Stimulated activated CD4-positive, alpha-beta T cell treated with anti-CD3 and anti-CD28 coated beads, Interleukin-12 subunit alpha, Interleukin-12 subunit beta, amount 100 ng/mL, for 24 hours (primary cell): ENCODE measurements at regions not wholly inside any gene's neighbourhood (a gene's known extent, or its start where the extent isn't known, plus 50 kb on each side); places are given as distances from the start of the nearest gene placed in this dataset.
"Not testable (repeated sequence)": the region's sequence is repeated elsewhere in the genome, so short reads cannot be mapped to it uniquely, and the experiment has no call there.

Experiments used
- DNase-seq, 2 experiments: peaks; one replicate each; pipeline ENCODE4 v3.0.0-alpha.2; 2020; ENCODE audit warnings: low read depth in 2 of 2

GRCh38 chr18:53920312-53921075 lies 304.0 kb downstream of the MBD2 start:
- no peak for DNase-seq

DNA sequence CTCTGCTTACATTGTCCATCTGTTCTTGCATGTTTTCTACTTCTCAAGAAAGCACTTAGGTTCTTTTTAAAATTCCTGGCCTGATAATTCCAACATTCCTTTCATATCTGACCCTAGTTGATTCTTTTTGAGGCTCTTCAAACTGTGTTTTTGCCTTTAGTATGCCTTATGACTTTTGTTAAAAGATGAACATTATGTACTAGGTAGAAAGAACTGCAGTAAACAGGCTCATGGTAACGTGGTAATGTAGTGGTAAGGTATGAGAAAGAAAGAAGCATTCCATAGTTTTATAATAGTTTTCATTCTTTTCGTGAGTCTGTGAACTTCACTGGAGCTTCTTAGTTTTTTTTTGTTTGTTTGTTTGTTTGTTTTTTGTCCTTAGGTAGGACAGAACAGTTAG lies 306.4 kb downstream of the MBD2 start:
- no peak for DNase-seq

DNA sequence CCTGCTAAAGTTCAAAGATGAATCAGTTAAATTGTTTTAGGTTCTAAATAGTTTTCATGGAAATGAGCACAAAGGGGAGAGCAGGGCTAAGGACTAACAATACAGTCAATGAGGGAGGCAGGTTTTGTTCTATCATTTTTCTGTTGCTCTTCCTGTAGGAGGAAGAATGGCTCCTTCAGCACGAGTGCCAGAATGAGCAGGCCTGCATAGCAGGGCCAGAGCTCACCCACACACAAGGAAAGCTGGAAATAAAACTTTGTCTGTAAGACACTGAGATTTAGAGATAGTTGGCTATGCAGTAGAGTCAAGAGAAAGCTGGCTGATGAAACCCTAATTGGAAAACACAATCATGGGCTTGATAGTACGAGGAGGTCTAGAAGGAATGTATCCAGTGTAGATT lies 313.3 kb downstream of the MBD2 start:
- no peak for DNase-seq

- peak in 1 of 2 experiments; percentile 3 for DNase-seq
Observed at GRCh38 chr18:53909668-53910067, 314.8 kb downstream of the MBD2 start.

DNA sequence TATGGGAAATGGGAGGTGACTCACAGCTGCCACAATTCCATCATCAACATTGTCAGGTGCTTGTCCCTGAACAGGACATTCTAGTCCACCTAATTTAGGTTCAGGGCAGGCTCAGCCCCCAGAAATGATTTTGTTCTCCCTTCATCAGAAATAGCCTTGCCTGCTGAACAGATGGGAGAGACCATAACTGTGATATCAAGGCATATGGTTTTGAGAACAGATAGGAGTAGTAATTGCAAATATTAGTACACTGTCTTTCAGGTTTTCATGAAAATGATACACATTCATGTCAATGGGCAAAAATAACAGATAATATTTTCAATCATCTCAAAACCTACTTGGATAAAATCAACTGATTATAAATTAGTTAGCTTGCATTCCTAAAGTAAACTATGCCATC lies 316.5 kb downstream of the MBD2 start:
- no peak for DNase-seq

- no peak for DNase-seq
Observed at GRCh38 chr18:53906681-53907080, 317.8 kb downstream of the MBD2 start.

- no peak for DNase-seq
Observed at GRCh38 chr18:53894675-53895442, 329.6 kb downstream of the MBD2 start.

DNA sequence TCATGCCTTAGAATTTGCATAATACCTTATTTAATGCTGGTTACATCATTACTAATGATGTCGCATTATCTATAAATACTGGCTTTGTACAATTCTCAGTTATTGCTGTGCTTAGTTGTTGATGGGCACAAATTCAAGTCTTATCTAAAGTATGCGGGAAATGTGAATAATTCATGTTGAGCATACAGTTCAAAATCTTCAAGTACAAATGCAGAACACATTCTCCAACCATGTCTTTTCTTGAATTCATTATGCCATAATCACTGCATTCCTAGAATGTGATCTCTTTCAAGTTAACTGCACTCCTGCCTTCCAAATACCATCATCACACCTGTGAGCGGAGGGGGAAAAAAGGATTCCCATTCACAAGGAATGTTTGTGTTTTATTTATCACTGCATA lies 337.0 kb downstream of the MBD2 start:
- DNase-seq: no peak

DNA sequence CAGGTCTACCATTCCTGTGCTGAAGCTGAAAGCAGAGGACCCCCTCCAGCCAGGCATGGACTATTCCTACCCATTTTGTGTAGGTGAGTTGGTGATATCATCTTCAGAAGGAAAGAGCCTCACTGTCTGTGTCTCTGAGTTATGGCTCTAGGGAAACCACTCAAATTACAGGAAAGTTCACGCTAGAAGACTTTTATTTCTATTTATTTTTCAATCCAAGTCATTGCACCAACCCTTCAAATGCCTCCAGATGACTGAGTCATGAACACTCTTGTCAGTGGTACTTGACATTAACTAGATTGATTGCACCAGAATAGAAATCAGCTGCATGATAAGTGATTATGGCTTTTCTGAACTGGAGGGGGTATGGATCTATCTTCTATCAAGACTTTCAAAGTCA lies 338.4 kb downstream of the MBD2 start:
- no peak for DNase-seq

GRCh38 chr18:53883771-53884170 lies 340.7 kb downstream of the MBD2 start:
- no peak for DNase-seq

- DNase-seq: no peak
Observed at GRCh38 chr18:53874103-53874502, 350.4 kb downstream of the MBD2 start.

DNA sequence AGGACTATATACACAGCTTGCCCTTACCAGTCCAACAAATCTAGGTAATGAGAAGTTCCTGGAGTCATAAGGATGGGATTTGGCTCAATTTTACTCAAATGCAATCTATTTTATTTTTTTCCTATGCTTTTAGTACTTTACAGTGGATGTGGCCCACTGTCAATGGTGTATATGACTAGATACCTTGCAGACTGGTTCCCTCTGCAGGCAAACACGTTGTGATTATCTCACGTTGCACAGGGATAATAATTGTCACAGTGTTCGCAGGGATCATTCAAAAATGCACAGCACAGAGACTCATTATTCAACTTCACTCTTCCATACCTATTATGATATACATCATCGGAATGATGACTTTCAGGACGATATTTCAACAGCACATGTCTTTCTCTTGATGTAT lies 359.7 kb downstream of the MBD2 start:
- no peak for DNase-seq

- DNase-seq: no peak
Observed at GRCh38 chr18:53862921-53863320, 361.5 kb downstream of the MBD2 start.

DNA sequence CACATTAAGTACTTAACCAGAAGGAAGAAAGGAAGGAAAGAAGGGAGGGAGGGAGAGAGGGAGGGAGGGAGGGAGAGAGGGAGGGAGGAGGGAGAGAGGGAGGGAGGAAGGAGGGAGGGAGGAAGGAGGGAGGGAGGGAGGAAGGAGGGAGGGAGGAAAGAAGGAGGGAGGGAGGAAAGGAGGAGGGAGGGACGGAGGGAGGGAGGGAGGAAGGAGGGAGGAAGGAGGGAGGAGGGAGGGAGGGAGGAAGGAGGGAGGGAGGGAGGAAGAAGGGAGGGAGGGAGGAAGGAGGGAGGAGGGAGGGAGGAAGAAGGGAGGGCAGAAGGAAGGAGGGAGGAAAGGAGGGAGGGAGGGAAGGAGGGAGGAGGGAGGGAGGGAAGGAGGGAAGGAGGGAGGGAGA lies 363.3 kb downstream of the MBD2 start:
- no peak for DNase-seq

DNA sequence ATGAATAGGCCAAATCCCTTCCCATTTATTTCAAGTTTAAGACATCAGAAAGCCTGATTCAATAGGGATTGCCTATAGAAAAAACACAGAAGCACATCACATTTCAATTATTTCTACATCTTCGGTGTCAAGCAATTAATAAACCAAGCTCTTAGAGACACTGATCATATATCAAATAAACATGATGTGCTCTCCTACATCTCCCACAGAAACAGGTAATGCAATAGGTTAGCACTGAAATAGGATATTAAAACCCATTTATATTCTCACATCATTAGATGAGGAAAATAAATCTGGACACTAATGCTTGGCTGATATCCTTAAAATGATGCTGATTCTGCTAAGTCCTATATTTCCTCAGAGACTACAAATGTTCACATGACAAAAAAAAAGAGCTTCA lies 364.7 kb downstream of the MBD2 start:
- no peak for DNase-seq

DNA sequence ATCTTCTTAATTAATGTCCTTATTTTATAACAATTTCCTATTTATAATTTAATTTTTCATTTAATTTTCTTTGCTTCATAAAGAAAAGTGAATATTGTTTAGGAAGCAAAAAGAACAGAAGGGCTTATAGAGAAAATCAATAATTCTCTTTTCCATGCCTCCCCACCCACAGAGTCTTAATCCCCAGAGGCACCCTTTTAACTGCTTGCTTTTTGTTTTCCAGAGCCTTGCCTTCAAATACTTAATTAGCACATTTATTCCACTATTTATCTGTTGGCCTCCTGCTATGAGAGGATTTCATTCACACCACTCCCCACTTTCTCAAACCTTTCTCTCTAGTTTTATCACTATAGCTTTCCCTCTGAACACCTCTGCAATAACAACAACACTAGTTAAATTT lies 373.6 kb downstream of the MBD2 start:
- DNase-seq: no peak

GRCh38 chr18:53843763-53844162 lies 380.7 kb downstream of the MBD2 start:
- DNase-seq: no peak

DNA sequence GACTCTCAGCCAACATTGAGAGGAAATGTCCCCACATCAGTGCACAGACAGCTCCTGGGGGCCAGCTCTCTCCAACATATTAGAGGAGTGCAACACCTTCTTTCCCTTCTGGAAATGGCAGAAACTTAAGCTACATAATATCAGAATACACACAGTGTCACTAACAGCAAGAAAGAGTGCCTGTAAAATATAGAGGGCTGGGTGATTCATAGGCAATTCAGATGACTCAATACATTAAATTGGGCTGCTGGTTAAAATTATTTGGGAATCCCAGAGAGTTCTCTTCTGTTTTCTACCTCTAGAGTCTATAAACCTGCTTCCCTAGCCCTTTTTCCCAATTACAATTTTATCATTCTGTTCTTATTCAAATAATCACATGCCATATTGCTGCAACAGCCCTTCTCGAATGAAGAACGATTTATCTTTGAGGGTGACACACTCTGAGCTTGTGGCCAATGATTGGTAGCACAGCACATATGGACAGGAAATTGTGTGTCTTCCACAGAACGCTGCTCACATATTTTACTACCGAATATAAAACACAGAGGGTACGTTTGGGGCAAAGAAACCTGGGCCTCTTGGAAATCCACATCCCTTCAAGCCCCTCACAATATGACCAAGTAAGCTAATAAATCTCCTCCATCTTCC lies 381.2 kb downstream of the MBD2 start:
- no peak for DNase-seq

- DNase-seq: no peak
Observed at GRCh38 chr18:53838746-53839145, 385.7 kb downstream of the MBD2 start.

- not testable (repeated sequence) for DNase-seq
Observed at GRCh38 chr18:53821141-53821540, 403.3 kb downstream of the MBD2 start.

DNA sequence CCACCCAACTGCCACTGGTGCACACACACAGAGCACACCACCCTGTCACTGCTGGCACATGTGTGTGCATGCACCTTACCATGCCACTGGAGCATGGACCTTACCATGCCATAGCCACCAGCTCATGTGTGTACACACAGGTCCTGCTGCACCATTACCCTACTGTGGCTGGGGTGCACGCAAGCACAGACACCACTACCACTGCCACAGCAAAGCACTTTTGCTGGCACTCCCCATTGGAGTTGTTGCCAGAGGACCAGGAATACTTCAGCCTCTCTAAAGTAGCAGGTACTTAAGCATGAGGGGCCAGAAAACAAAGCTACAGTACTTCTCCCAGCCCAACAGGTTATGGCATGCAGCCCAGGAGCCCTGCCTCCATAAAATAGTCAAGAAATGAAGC lies 404.8 kb downstream of the MBD2 start:
- no peak for DNase-seq

DNA sequence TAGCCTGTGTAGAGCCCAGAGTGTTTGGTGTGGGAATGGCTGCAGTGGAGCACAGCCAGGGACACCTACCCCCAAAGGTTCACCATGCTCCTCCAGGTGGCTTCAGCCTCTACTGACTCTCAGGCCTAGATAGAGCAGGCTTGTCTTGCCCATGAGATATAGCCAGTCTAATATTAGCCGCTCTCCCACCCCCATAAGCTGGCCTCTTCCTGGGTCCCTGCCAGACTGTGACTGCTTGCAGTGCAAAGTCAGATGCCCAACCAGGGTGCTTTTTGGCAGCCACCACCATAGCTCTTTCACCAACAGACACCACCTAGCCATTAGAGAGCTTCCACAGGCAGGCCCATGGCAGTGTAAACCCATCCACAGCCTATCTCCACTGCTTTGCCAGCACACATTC lies 405.3 kb downstream of the MBD2 start:
- no peak for DNase-seq
